H9 (cell line): ENCODE measurements at regions not wholly inside any gene's neighbourhood (a gene's known extent, or its start where the extent isn't known, plus 50 kb on each side); places are given as distances from the start of the nearest gene placed in this dataset.

Source experiments
- DNase-seq: peaks from one replicate; pipeline ENCODE4 v3.0.0-alpha.2; 2017
- H2AFZ ChIP-seq: one replicate; pipeline ENCODE4 v1.6.1; 2013; ENCODE audit warnings: mild to moderate bottlenecking, low read length, control low read depth, moderate library complexity
- H2AK5ac ChIP-seq: 2 replicates; pipeline ENCODE4 v1.6.1; 2013; ENCODE audit warnings: low read length, control low read depth, mixed read lengths; ENCODE audit not compliant: insufficient read length
- H2BK120ac ChIP-seq: one replicate; pipeline ENCODE4 v1.6.1; 2013; ENCODE audit warnings: low read depth, mild to moderate bottlenecking, low read length, control low read depth, inconsistent platforms; ENCODE audit not compliant: poor library complexity, severe bottlenecking
- H2BK12ac ChIP-seq: 2 replicates; pipeline ENCODE4 v1.6.1; 2013; ENCODE audit warnings: low read length, control low read depth, mixed read lengths, low read depth; ENCODE audit not compliant: insufficient read length
- H2BK15ac ChIP-seq: 2 replicates; pipeline ENCODE4 v1.6.1; 2013; ENCODE audit warnings: low read depth, low read length, control low read depth
- H2BK20ac ChIP-seq: one replicate; pipeline ENCODE4 v1.6.1; 2013; ENCODE audit warnings: low read depth, mild to moderate bottlenecking, low read length, control low read depth, inconsistent platforms; ENCODE audit not compliant: poor library complexity, severe bottlenecking
- H2BK5ac ChIP-seq: 2 replicates; pipeline ENCODE4 v1.6.1; 2013; ENCODE audit warnings: low read length, control low read depth, mixed read lengths; ENCODE audit not compliant: insufficient read length
- H3K14ac ChIP-seq: 2 replicates; pipeline ENCODE4 v1.6.1; 2013; ENCODE audit warnings: low read length, control low read depth; ENCODE audit not compliant: insufficient read depth
- H3K18ac ChIP-seq: 2 replicates; pipeline ENCODE4 v1.6.1; 2013; ENCODE audit warnings: low read depth, mild to moderate bottlenecking, mixed read lengths, low read length, control low read depth; ENCODE audit not compliant: insufficient read length
- H3K23ac ChIP-seq: 2 replicates; pipeline ENCODE4 v1.6.1; 2013; ENCODE audit warnings: low read length, control low read depth, mixed read lengths, low read depth; ENCODE audit not compliant: insufficient read length
- H3K23me2 ChIP-seq: 2 replicates; pipeline ENCODE4 v1.6.1; 2013; ENCODE audit warnings: low read depth, mild to moderate bottlenecking, mixed read lengths, low read length, control low read depth; ENCODE audit not compliant: insufficient read length, poor library complexity, severe bottlenecking
- H3K27ac ChIP-seq: 2 replicates; pipeline ENCODE4 v1.5.1; 2013; ENCODE audit warnings: low read length, control low read depth, mixed read lengths, low read depth; ENCODE audit not compliant: insufficient read length
- H3K27me3 ChIP-seq: 2 replicates; pipeline ENCODE4 v1.6.1; 2013; ENCODE audit warnings: low read length, control low read depth, inconsistent platforms; ENCODE audit not compliant: insufficient read depth
- H3K4ac ChIP-seq: 2 replicates; pipeline ENCODE4 v1.6.1; 2013; ENCODE audit warnings: low read depth, mild to moderate bottlenecking, control low read depth, inconsistent platforms, low read length, moderate library complexity
- H3K4me1 ChIP-seq: 2 replicates; pipeline ENCODE4 v1.6.1; 2013; ENCODE audit warnings: low read length, control low read depth, inconsistent platforms; ENCODE audit not compliant: insufficient read depth
- H3K4me2 ChIP-seq: 2 replicates; pipeline ENCODE4 v1.6.1; 2013; ENCODE audit warnings: low read length, control low read depth, mixed read lengths; ENCODE audit not compliant: insufficient read length, insufficient read depth
- H3K56ac ChIP-seq: 2 replicates; pipeline ENCODE4 v1.6.1; 2013; ENCODE audit warnings: low read depth, mild to moderate bottlenecking, mixed read lengths, low read length, control low read depth; ENCODE audit not compliant: insufficient read length
- H3K79me1 ChIP-seq: 2 replicates; pipeline ENCODE4 v1.6.1; 2013; ENCODE audit warnings: low read depth, mild to moderate bottlenecking, moderate library complexity, low read length, control low read depth, inconsistent platforms; ENCODE audit not compliant: insufficient read depth, poor library complexity, severe bottlenecking
- H3K79me2 ChIP-seq: 2 replicates; pipeline ENCODE4 v1.6.1; 2013; ENCODE audit warnings: low read length, control low read depth, inconsistent platforms; ENCODE audit not compliant: insufficient read depth
- H3K9ac ChIP-seq: 2 replicates; pipeline ENCODE4 v1.6.1; 2013; ENCODE audit warnings: low read length, control low read depth, mixed read lengths; ENCODE audit not compliant: insufficient read length; ENCODE audit errors: extremely low read depth
- H3K9me3 ChIP-seq: one replicate; pipeline ENCODE4 v1.6.1; 2013; ENCODE audit warnings: low read depth, low read length, inconsistent platforms; ENCODE audit not compliant: control insufficient read depth
- H3T11ph ChIP-seq: one replicate; pipeline ENCODE4 v1.6.1; 2013; ENCODE audit warnings: mild to moderate bottlenecking, low read length, control low read depth, inconsistent platforms
- H4K20me1 ChIP-seq: one replicate; pipeline ENCODE4 v1.6.1; 2013; ENCODE audit not compliant: control insufficient read depth, insufficient read length, insufficient read depth
- H4K5ac ChIP-seq: 2 replicates; pipeline ENCODE4 v1.6.1; 2013; ENCODE audit warnings: low read depth, mild to moderate bottlenecking, mixed read lengths, low read length, control low read depth; ENCODE audit not compliant: insufficient read length
- H4K8ac ChIP-seq: replicated peaks from 2 replicates; pipeline ENCODE4 v1.6.1; 2013; ENCODE audit warnings: low read length, control low read depth, mixed read lengths, low read depth; ENCODE audit not compliant: insufficient read length
- H4K91ac ChIP-seq: 2 replicates; pipeline ENCODE4 v1.6.1; 2013; ENCODE audit warnings: low read depth, mild to moderate bottlenecking, moderate library complexity, mixed read lengths, low read length, control low read depth; ENCODE audit not compliant: insufficient read length
- H3K27ac Mint-ChIP-seq, 3 experiments: 2 replicates in 2 of 3; 3 replicates in 1 of 3; pipeline ENCODE4 v1.8.0; 2020 to 2021; ENCODE audit warnings: mixed read lengths in 3 of 3, mild to moderate bottlenecking in 1 of 3, moderate library complexity in 1 of 3
- H3K27me3 Mint-ChIP-seq: 2 replicates; pipeline ENCODE4 v1.8.0; 2021; ENCODE audit warnings: low read depth, mild to moderate bottlenecking, moderate library complexity, mixed read lengths
- H3K36me3 Mint-ChIP-seq, 3 experiments: 2 replicates in 2 of 3; 3 replicates in 1 of 3; pipeline ENCODE4 v1.8.0; 2020 to 2021; ENCODE audit warnings: low read depth in 3 of 3, mixed read lengths in 3 of 3; ENCODE audit not compliant: insufficient read depth in 1 of 3
- H3K4me1 Mint-ChIP-seq, 2 experiments: 2 replicates each; pipeline ENCODE4 v1.8.0; 2020; ENCODE audit warnings: mixed read lengths in 2 of 2
- H3K4me3 Mint-ChIP-seq, 2 experiments: 2 replicates in 1 of 2; 3 replicates in 1 of 2; pipeline ENCODE4 v1.8.0; 2020 to 2021; ENCODE audit warnings: mild to moderate bottlenecking in 2 of 2, mixed read lengths in 2 of 2, moderate library complexity in 1 of 2
- H3K9me3 Mint-ChIP-seq, 2 experiments: 2 replicates in 1 of 2; 3 replicates in 1 of 2; pipeline ENCODE4 v1.8.0; 2020; ENCODE audit warnings: mild to moderate bottlenecking in 2 of 2, mixed read lengths in 2 of 2, moderate library complexity in 1 of 2
- CTCF ChIP-seq: fragments of 200-600 bp; sonication (generic); conservative IDR thresholded peaks from 3 replicates; pipeline ENCODE4 v1.8.0; 2021; ENCODE audit warnings: antibody characterized with exemption, mild to moderate bottlenecking

GRCh38 chr6:19616022-19616421 is 221.1 kb upstream of the ID4 start:
- Histone ChIP-seq H3K23me2 (no peaks in the 10 kb centered on the region), H3K79me1 (no peaks in the 10 kb centered on the region), H2BK12ac (no peak overlapping the region), H3K14ac (no peak overlapping the region), H3K56ac (no peak overlapping the region), H2AFZ (no peak overlapping the region), H3K18ac (no peak overlapping the region), H3K4me2 (no peak overlapping the region), H2AK5ac (no peak overlapping the region), H4K91ac (no peak overlapping the region), H4K5ac (no peak overlapping the region), H3K9ac (no peak overlapping the region), H4K8ac (no peak overlapping the region), H2BK120ac (no peak overlapping the region), H4K20me1 (no peaks in the 10 kb centered on the region), H2BK15ac (no peak overlapping the region), H3K9me3 (no peaks in the 10 kb centered on the region), H3K79me2 (no peaks in the 10 kb centered on the region), H3K23ac (no peak overlapping the region), H3K4me1 (no peaks in the 10 kb centered on the region), H2BK20ac (no peak overlapping the region), H3K27me3 (no peaks in the 10 kb centered on the region), H2BK5ac (no peak overlapping the region), H3K4ac (no peak overlapping the region), H3T11ph (no peak overlapping the region), H3K27ac (no peak overlapping the region)
- no peak for DNase-seq
- no peak overlapping the region for H3K4me3 Mint-ChIP-seq
- TF ChIP-seq CTCF = no peak
- no peaks in the 10 kb centered on the region for H3K4me1 Mint-ChIP-seq
- no peak overlapping the region for H3K27ac Mint-ChIP-seq
- H3K27me3 Mint-ChIP-seq = no peaks in the 10 kb centered on the region
- peaks cover 7 to 10% of the 10 kb centered on the region in 2 experiments; a peak in 4 of 5 replicates for H3K9me3 Mint-ChIP-seq
- peaks cover 0 to 10% (median 3%) of the 10 kb centered on the region in 3 experiments; a peak in 4 of 7 replicates for H3K36me3 Mint-ChIP-seq
